AG04449 (cell line): ENCODE measurements at regions not wholly inside any gene's neighbourhood (a gene's known extent, or its start where the extent isn't known, plus 50 kb on each side); places are given as distances from the start of the nearest gene placed in this dataset.

Source experiments
- CTCF ChIA-PET: fragments of 350-600 bp; formaldehyde crosslinking; extraction: SDS; loops from one replicate; lab custom pipeline; 2021; ENCODE audit warnings: antibody characterized with exemption; lab: Yijun Ruan, JAX
- POLR2A ChIA-PET: fragments of 400-600, 350-600 bp; formaldehyde crosslinking; extraction: SDS; loops from one replicate; lab custom pipeline; 2020; ENCODE audit warnings: antibody characterized with exemption, inconsistent platforms; lab: Yijun Ruan, JAX
- DNase-seq: peaks from one replicate; pipeline ENCODE4 v3.0.0-alpha.2; 2010; ENCODE audit warnings: low read depth, low spot score
- H3K4me3 ChIP-seq: 2 replicates; pipeline ENCODE4 v1.5.1; 2011; ENCODE audit warnings: low read depth, mild to moderate bottlenecking, control low read depth, low read length
- TF ChIP-seq, protein P1 (sequence below): IDR thresholded peaks from one replicate; pipeline ENCODE4 v1.5.1; 2011; ENCODE audit warnings: mild to moderate bottlenecking, moderate library complexity, low read length, control low read depth, inconsistent platforms; ENCODE audit not compliant: insufficient read depth; ENCODE audit errors: missing control alignments

DNA sequence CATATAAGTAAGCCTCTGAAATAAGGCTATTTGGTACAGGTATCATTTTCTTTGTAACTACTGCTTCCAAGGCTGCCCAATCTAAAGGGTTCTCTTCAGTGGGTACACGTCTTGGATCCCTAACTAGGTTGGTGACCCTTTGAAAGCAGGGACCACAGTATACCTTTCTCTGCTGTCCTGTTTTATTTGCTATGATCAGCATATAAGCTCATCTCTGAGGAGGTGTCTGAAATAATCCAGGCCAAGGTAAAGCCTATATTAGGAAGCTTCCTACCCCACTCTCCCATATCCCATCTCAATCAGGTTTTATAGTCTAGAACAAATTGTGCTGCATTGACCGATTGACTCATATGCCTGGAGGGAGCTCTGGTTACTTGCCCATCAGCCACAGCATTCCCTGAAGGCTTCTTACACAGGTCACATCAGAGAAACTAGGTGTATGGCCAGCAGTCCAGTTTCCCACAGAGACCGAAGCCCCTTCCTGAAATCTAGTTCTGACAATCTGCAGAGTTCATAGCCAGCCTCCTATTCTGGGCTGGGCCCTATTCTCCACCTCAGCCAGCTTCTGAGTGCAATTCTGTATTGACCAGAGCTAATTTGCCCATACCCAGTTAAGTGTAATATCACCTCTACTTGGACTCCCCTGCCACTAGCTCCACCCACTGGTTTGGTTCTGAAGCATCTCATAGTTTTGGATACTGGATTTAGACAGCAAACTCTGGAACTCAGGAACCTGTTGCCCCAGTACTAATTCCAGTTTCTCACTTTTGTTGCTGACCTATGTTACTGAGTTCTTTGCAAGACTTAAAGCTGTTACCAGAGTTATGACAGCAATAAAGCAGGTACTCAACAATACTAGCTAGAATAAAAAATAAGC, 62.1 kb upstream of the ARHGAP20 start:
- H3K4me3 ChIP-seq: no peak overlapping the region
- POLR2A ChIA-PET: no interaction called here
- TF ChIP-seq, protein P1, sequence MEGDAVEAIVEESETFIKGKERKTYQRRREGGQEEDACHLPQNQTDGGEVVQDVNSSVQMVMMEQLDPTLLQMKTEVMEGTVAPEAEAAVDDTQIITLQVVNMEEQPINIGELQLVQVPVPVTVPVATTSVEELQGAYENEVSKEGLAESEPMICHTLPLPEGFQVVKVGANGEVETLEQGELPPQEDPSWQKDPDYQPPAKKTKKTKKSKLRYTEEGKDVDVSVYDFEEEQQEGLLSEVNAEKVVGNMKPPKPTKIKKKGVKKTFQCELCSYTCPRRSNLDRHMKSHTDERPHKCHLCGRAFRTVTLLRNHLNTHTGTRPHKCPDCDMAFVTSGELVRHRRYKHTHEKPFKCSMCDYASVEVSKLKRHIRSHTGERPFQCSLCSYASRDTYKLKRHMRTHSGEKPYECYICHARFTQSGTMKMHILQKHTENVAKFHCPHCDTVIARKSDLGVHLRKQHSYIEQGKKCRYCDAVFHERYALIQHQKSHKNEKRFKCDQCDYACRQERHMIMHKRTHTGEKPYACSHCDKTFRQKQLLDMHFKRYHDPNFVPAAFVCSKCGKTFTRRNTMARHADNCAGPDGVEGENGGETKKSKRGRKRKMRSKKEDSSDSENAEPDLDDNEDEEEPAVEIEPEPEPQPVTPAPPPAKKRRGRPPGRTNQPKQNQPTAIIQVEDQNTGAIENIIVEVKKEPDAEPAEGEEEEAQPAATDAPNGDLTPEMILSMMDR: no peak
- DNase-seq: no peak
- CTCF ChIA-PET: no interaction called here

DNA sequence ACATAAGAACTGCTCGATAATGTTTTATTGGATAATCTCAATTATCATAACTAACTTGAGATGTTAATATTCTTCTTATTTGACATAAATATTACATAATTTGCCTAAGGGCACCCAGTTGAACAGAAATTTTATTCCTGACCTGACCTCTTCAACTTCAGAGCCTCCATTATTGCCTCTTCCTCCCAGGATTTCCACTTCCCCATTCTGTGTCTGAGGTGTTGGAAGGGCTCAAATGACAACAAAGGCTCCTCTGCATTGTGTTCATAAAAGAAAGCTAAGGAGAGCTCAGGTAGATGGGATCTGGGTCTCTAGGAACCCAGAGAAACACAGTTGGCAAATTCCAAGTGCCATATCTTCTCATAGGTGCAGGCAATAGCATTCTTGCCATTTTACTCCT, 61.2 kb upstream of the ARHGAP20 start:
- no peak for DNase-seq
- CTCF ChIA-PET: no interaction called here
- TF ChIP-seq, protein P1: no peak
- H3K4me3 ChIP-seq: no peak overlapping the region
- POLR2A ChIA-PET: no interaction called here

DNA sequence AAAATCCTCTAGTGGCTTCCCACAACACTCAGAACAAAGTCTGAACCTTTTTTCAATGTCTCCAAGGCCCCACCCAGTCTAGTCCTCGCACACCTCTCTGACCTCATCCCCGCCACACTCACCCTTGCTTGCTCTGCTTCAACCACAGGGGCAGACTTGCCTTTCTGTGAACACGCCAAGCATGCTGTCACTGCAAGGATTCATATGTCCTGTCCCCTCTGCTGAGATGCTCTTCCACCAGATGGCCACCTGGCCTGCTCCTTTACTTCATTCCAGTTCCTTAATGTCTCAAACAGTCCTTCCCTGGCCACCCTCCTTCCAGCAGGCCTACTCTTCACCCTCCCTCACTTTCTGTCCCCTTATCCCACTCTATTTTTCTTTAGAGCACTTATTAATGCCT, 60.6 kb upstream of the ARHGAP20 start:
- POLR2A ChIA-PET: no interaction called here
- no peak overlapping the region for H3K4me3 ChIP-seq
- no peak for DNase-seq
- TF ChIP-seq, protein P1: no peak
- CTCF ChIA-PET: no interaction called here

DNA sequence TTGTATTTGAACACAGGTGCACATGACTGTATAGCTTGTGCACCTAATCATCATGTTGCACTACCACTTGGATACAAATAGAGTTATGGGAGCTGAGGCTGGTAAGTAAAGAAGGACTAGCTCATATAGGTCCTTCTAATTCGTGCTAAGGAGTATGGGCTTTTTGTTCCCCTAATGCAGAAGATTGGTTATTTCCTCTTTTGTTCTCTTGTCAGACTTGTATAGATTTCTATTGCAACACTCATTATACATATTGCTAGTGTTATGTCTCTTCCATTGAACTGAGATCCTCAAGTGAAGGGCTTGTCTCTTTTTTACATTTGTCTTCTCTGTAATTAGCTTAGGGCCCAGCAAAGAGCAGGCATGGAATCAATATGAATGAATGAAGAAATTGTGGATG, 54.1 kb upstream of the ARHGAP20 start:
- POLR2A ChIA-PET: no interaction called here
- CTCF ChIA-PET: no interaction called here
- H3K4me3 ChIP-seq: no peak overlapping the region
- DNase-seq: no peak
- TF ChIP-seq, protein P1: no peak

DNA sequence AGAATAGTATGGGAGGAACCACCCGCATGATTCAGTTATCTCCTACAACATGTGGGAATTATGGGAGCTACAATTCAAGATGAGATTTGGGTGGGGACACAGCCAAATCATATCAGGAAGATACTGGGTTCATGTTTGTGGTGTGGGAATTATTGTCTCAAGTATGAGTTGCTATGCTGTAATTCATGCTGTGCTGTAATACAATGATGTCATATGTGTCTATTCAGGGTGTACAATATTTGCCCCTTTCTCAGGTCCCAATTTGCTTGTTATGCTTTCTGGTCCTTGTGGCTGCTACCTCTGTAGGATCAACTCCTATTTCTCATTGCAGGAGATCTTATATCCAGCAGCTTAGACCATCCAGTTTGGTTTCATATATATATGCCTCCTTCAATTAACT, 52.2 kb upstream of the ARHGAP20 start:
- ChIA-PET CTCF (no interaction called here), POLR2A (no interaction called here)
- H3K4me3 ChIP-seq: no peak overlapping the region
- no peak for DNase-seq
- TF ChIP-seq, protein P1: no peak

DNA sequence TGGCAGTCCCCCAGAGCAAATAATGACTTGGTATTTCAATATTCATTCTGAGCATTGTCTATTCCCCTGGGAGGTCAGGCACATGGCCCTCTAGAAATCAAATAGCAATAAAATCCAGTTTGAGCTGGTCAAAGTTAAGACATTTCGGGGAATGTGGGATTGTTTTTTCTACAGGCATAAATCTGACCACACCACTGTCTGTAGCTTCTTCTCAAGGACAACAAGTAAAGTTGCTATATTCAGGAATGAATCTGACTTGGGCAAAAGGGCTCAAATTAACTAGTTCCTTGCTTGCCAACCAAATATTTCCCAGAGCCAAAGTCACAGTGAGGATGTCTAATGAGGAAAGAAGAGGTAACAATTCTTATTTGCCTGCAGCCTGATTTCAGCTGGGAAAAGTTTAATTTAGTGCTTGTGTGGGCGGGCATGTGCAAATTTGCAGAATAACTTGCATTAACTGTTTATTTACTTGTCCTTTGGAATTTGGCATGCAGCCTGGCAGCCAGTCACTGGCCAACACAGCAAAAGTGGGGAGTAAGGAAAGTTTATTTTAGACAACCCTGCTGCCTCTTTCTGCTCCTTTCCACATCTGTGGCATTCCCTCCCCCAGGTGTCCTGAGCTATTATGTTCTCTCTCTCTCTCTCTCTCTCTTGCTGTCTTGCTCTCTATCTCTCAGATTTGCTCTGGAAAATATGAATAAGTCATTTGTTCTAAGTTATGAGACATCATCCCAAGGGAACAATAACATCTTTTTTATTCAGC, 51.2 kb upstream of the ARHGAP20 start:
- CTCF ChIA-PET: no interaction called here
- DNase-seq: peak; percentile 4
- POLR2A ChIA-PET: no interaction called here
- no peak overlapping the region for H3K4me3 ChIP-seq
- TF ChIP-seq, protein P1: no peak
